K562 (cell line): ENCODE measurements at regions not wholly inside any gene's neighbourhood (a gene's known extent, or its start where the extent isn't known, plus 50 kb on each side); places are given as distances from the start of the nearest gene placed in this dataset.

ENCODE experiments used
- ATAC-seq: fragments of 200-7000 bp; cut with Tn5 transposase; 3 replicates; pipeline ENCODE4 v1.9.1; 2020; ENCODE audit warnings: moderate library complexity
- BruUV-seq: library from RNA; stranded (reverse); fragments of 400-500 nt; replicated peaks from 2 replicates; lab custom pipeline; 2021; lab: Mats Ljungman, UMichigan
- CTCF ChIA-PET: fragments of 300-600 bp; formaldehyde crosslinking; extraction: SDS; loops from one replicate; lab custom pipeline; 2021; ENCODE audit warnings: low intra/inter-chr PET ratio; lab: Yijun Ruan, JAX
- POLR2A ChIA-PET: fragments of 300-600, 350-650 bp; sonication (Branson Sonifier 250); formaldehyde crosslinking; extraction: SDS; loops from one replicate; lab custom pipeline; 2021; ENCODE audit warnings: antibody characterized with exemption, inconsistent platforms; lab: Yijun Ruan, JAX
- DNase-seq, 4 experiments: peaks; one replicate each; pipeline versions ENCODE4 v3.0.0 to v3.0.0-alpha.2; 2011 to 2018; ENCODE audit warnings: low spot score in 3 of 4, mixed read lengths in 3 of 4; ENCODE audit errors: extremely low read depth in 1 of 4
- FAIRE-seq: peaks from 2 replicates; lab custom pipeline; 2011; peaks lifted over from hg19 to GRCh38; lab: Jason Lieb, UNC
- H2AFZ ChIP-seq: 2 replicates; pipeline ENCODE4 v1.6.0; 2011; ENCODE audit warnings: low read depth, low read length, control low read depth, inconsistent platforms
- H3K27ac ChIP-seq: fragments of 200-600 bp; 3 replicates; pipeline ENCODE4 v1.8.0; 2011; ENCODE audit warnings: low read depth, mild to moderate bottlenecking, control low read depth, inconsistent platforms, low read length, moderate library complexity, mixed read lengths; ENCODE audit errors: extremely low read depth
- H3K27me3 ChIP-seq, 2 experiments: fragments of 300-600 bp in 1 of 2; 2 replicates in 1 of 2; 3 replicates in 1 of 2; pipeline versions ENCODE4 v1.6.0 to v1.8.0; 2011; ENCODE audit warnings: inconsistent platforms in 2 of 2, low read length in 2 of 2, mild to moderate bottlenecking in 1 of 2, mixed read lengths in 1 of 2, moderate library complexity in 1 of 2; ENCODE audit not compliant: control insufficient read depth in 2 of 2, insufficient read depth in 2 of 2
- H3K36me3 ChIP-seq: fragments of 300-600 bp; 3 replicates; pipeline ENCODE4 v1.8.0; 2011; ENCODE audit warnings: mild to moderate bottlenecking, low read length, inconsistent platforms; ENCODE audit not compliant: control insufficient read depth, insufficient read depth
- H3K4me1 ChIP-seq, 2 experiments: fragments of 200-600 bp in 1 of 2; replicated peaks in 1 of 2; 2 replicates in 1 of 2; 3 replicates in 1 of 2; pipeline versions ENCODE4 v1.5.1 to v1.8.0; 2011; ENCODE audit warnings: inconsistent platforms in 2 of 2, low read length in 2 of 2, mild to moderate bottlenecking in 1 of 2, mixed read lengths in 1 of 2, moderate library complexity in 1 of 2; ENCODE audit not compliant: control insufficient read depth in 2 of 2, insufficient read depth in 2 of 2
- H3K4me2 ChIP-seq: 2 replicates; pipeline ENCODE4 v1.6.1; 2011; ENCODE audit warnings: low read length, control low read depth, inconsistent platforms, mixed read lengths; ENCODE audit not compliant: insufficient read depth
- H3K4me3 ChIP-seq: fragments of 200-600 bp; sonication (generic), shearing (Covaris generic); 2 replicates; pipeline ENCODE4 v1.5.1; 2016; ENCODE audit warnings: control low read depth, inconsistent platforms
- H3K79me2 ChIP-seq: fragments of 200-600 bp; 3 replicates; pipeline ENCODE4 v1.8.0; 2011; ENCODE audit warnings: low read length, inconsistent platforms; ENCODE audit not compliant: control insufficient read depth, insufficient read depth
- H3K9ac ChIP-seq, 2 experiments: 2 replicates each; pipeline versions ENCODE4 v1.6.0 to v1.6.1; 2011; ENCODE audit warnings: low read depth in 2 of 2, low read length in 2 of 2, control low read depth in 1 of 2, inconsistent platforms in 1 of 2, mild to moderate bottlenecking in 1 of 2, mixed read lengths in 1 of 2; ENCODE audit not compliant: insufficient read depth in 1 of 2
- H3K9me1 ChIP-seq: one replicate; pipeline ENCODE4 v1.6.0; 2011; ENCODE audit warnings: inconsistent platforms, mild to moderate bottlenecking, low read length, moderate library complexity; ENCODE audit not compliant: control insufficient read depth, insufficient read depth
- H3K9me3 ChIP-seq: replicated peaks from 2 replicates; pipeline ENCODE4 v1.5.1; 2011; ENCODE audit warnings: low read depth, low read length, inconsistent platforms; ENCODE audit not compliant: control insufficient read depth, insufficient read depth
- H4K20me1 ChIP-seq: replicated peaks from 2 replicates; pipeline ENCODE4 v1.6.1; 2011; ENCODE audit warnings: low read length, inconsistent platforms, mixed read lengths; ENCODE audit not compliant: control insufficient read depth, insufficient read depth
- BCOR ChIP-seq: fragments of 450-650 bp; IDR thresholded peaks from 2 replicates; pipeline ENCODE4 v1.6.1; 2016
- FUS ChIP-seq: fragments of 200-400 bp; formaldehyde crosslinking; optimal IDR thresholded peaks from 2 replicates; pipeline ENCODE3; 2017; ENCODE audit warnings: low read depth, low read length
- NRF1 ChIP-seq, 2 experiments: fragments of 450-650 bp; IDR thresholded peaks in 1 of 2; conservative IDR thresholded peaks in 1 of 2; 2 replicates each; pipeline ENCODE4 v1.6.1; 2014; ENCODE audit warnings: mild to moderate bottlenecking in 2 of 2
- OTX1 ChIP-seq: fragments of 450-650 bp; formaldehyde crosslinking; IDR thresholded peaks from 2 replicates; pipeline ENCODE4 v1.4.0; 2022; ENCODE audit warnings: mild to moderate bottlenecking
- RUNX1 ChIP-seq: sonication (generic); IDR thresholded peaks from 2 replicates; pipeline ENCODE4 v1.6.1; 2016; ENCODE audit warnings: antibody characterized with exemption, low read depth
- TCF3 ChIP-seq: sonication (generic); formaldehyde crosslinking; IDR thresholded peaks from 2 replicates; pipeline ENCODE4 v1.4.0; 2020; ENCODE audit warnings: mild to moderate bottlenecking, missing genetic modification reagents
- ZKSCAN3 ChIP-seq: fragments of 250-450 bp; sonication (Bioruptor Pico); IDR thresholded peaks from 2 replicates; pipeline ENCODE4 v1.4.0; 2020
- ZNF143 ChIP-seq: sonication (generic); formaldehyde crosslinking; IDR thresholded peaks from 2 replicates; pipeline ENCODE4 v1.9.0; 2022; ENCODE audit warnings: mild to moderate bottlenecking, missing genetic modification reagents
- ZNF316 ChIP-seq: fragments of 450-650 bp; IDR thresholded peaks from 2 replicates; pipeline ENCODE4 v1.6.1; 2016
- ZNF431 ChIP-seq: sonication (generic); formaldehyde crosslinking; IDR thresholded peaks from 2 replicates; pipeline ENCODE4 v1.8.0; 2022; ENCODE audit warnings: mild to moderate bottlenecking, missing genetic modification reagents
- ZNF785 ChIP-seq: fragments of 250-450 bp; sonication (Bioruptor Pico); IDR thresholded peaks from 2 replicates; pipeline ENCODE4 v1.4.0; 2020; ENCODE audit warnings: mild to moderate bottlenecking
- WGBS: fragments of 100-300 bp; shearing (Covaris generic); methylation state at CpG from one replicate; pipeline ENCODE4 v1.1.6; 2016; ENCODE audit warnings: low coverage, mixed read lengths; ENCODE audit not compliant: insufficient coverage; ENCODE audit errors: missing lambda C conversion rate; 5-methylcytosine and 5-hydroxymethylcytosine counted together
- in situ Hi-C: fragments of 300-500 bp; cut with MboI; formaldehyde crosslinking; loops from 4 replicates; pipeline ENCODE4 v1.15.0; 2018; ENCODE audit warnings: inconsistent platforms, mixed read lengths
- intact Hi-C: fragments of 100-400 bp; cut with micrococcal nuclease; formaldehyde crosslinking; loops from 2 replicates; pipeline ENCODE4 v1.14.2; 2022
- TF ChIP-seq, protein P1 (sequence below): IDR thresholded peaks from 3 replicates; pipeline ENCODE4 v1.6.1; 2011; ENCODE audit warnings: borderline replicate concordance, mild to moderate bottlenecking; ENCODE audit not compliant: insufficient read length, insufficient read depth
- TF ChIP-seq, protein P2 (sequence below): sonication (generic); formaldehyde crosslinking; IDR thresholded peaks from 2 replicates; pipeline ENCODE4 v1.8.0; 2023; ENCODE audit warnings: missing genetic modification reagents, mild to moderate bottlenecking, borderline replicate concordance

DNA sequence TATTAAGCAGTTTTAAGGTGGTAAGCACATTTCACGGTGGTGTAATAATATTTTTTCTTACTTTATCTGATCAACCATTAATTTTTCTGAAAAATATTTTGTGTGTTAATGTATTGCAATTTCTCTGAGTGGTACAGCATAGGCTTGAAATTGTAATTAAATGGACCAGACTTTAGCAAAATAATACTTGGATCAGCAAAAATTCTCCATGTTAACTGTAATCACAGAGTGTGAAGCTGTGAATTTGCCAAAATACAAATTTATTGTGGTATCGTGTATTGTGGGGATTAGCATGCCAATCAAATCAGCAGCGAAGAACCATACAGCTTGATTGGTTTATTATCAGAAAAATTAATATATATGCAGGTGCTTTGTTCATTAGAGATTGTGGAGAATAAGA lies 1088.9 kb upstream of the GYPC start:
- no peaks in the 10 kb centered on the region for H3K27me3 ChIP-seq
- POLR2A ChIA-PET, result no interaction called here
- TF ChIP-seq, protein P1, sequence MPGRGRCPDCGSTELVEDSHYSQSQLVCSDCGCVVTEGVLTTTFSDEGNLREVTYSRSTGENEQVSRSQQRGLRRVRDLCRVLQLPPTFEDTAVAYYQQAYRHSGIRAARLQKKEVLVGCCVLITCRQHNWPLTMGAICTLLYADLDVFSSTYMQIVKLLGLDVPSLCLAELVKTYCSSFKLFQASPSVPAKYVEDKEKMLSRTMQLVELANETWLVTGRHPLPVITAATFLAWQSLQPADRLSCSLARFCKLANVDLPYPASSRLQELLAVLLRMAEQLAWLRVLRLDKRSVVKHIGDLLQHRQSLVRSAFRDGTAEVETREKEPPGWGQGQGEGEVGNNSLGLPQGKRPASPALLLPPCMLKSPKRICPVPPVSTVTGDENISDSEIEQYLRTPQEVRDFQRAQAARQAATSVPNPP, result no peak
- TF ChIP-seq TCF3 (CRISPR knock-in tag), result no peak
- no peak for TF ChIP-seq OTX1 (CRISPR knock-in tag)
- TF ChIP-seq NRF1 (conservative IDR thresholded peaks at IDR 0.05 in 1 of 2, IDR thresholded peaks at IDR 0.05 in 1 of 2), result no peak
- no peak for TF ChIP-seq ZNF316
- ATAC-seq (no peak), FAIRE-seq (no peak), DNase-seq (no peak)
- H3K9ac ChIP-seq, result no peak overlapping the region
- BruUV-seq, result no TSS peak
- in situ Hi-C loops (no loop called here), intact Hi-C loops (no loop called here)
- no peaks in the 10 kb centered on the region for H3K4me1 ChIP-seq
- H3K4me3 ChIP-seq, result no peak overlapping the region
- CTCF ChIA-PET, result no interaction called here
- H4K20me1 ChIP-seq, result no peaks in the 10 kb centered on the region
- no peaks in the 10 kb centered on the region for H3K36me3 ChIP-seq
- H3K4me2 ChIP-seq, result no peak overlapping the region
- no peaks in the 10 kb centered on the region for H3K9me3 ChIP-seq
- H3K79me2 ChIP-seq, result no peaks in the 10 kb centered on the region
- no peaks in the 10 kb centered on the region for H3K9me1 ChIP-seq
- H3K27ac ChIP-seq, result no peak overlapping the region
- no peak overlapping the region for H2AFZ ChIP-seq
- 0% methylated on average over 3 of the region's 3 CpGs for WGBS

DNA sequence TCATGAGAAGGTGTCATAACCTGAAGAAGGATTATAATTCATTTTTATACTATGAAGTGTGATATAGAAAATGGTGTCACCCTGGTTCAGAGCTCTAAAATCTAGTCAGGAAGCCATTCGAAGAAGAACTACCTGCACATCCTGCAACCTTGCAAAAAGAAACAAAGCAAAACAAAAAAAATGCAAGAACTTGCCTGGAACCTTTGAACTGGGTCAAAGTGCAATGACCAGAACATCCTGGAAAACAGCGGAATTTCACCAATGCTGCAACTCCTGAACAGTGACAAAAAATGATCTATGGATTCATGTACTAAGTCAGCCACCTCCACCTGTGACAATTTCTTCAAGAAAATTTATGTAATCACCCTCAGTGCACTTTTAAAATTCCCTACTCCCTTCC lies 1083.3 kb upstream of the GYPC start:
- no peak for ATAC-seq
- Histone ChIP-seq H3K9me3 (no peaks in the 10 kb centered on the region), H3K79me2 (no peaks in the 10 kb centered on the region), H3K9me1 (no peaks in the 10 kb centered on the region), H3K9ac (no peak overlapping the region), H2AFZ (no peak overlapping the region), H3K27ac (no peak overlapping the region), H3K27me3 (no peaks in the 10 kb centered on the region), H3K4me1 (no peaks in the 10 kb centered on the region), H4K20me1 (no peaks in the 10 kb centered on the region), H3K4me3 (no peak overlapping the region), H3K4me2 (no peak overlapping the region), H3K36me3 (no peaks in the 10 kb centered on the region)
- CTCF ChIA-PET, result no interaction called here
- FAIRE-seq, result no peak
- POLR2A ChIA-PET, result no interaction called here
- DNase-seq, result no peak
- 7% methylated on average over 2 of the region's 2 CpGs for WGBS
- BruUV-seq, result no TSS peak
- intact Hi-C loops (no loop called here), in situ Hi-C loops (no loop called here)
- TF ChIP-seq FUS, result no peak
- no peak for TF ChIP-seq TCF3 (CRISPR knock-in tag)
- TF ChIP-seq, protein P2, sequence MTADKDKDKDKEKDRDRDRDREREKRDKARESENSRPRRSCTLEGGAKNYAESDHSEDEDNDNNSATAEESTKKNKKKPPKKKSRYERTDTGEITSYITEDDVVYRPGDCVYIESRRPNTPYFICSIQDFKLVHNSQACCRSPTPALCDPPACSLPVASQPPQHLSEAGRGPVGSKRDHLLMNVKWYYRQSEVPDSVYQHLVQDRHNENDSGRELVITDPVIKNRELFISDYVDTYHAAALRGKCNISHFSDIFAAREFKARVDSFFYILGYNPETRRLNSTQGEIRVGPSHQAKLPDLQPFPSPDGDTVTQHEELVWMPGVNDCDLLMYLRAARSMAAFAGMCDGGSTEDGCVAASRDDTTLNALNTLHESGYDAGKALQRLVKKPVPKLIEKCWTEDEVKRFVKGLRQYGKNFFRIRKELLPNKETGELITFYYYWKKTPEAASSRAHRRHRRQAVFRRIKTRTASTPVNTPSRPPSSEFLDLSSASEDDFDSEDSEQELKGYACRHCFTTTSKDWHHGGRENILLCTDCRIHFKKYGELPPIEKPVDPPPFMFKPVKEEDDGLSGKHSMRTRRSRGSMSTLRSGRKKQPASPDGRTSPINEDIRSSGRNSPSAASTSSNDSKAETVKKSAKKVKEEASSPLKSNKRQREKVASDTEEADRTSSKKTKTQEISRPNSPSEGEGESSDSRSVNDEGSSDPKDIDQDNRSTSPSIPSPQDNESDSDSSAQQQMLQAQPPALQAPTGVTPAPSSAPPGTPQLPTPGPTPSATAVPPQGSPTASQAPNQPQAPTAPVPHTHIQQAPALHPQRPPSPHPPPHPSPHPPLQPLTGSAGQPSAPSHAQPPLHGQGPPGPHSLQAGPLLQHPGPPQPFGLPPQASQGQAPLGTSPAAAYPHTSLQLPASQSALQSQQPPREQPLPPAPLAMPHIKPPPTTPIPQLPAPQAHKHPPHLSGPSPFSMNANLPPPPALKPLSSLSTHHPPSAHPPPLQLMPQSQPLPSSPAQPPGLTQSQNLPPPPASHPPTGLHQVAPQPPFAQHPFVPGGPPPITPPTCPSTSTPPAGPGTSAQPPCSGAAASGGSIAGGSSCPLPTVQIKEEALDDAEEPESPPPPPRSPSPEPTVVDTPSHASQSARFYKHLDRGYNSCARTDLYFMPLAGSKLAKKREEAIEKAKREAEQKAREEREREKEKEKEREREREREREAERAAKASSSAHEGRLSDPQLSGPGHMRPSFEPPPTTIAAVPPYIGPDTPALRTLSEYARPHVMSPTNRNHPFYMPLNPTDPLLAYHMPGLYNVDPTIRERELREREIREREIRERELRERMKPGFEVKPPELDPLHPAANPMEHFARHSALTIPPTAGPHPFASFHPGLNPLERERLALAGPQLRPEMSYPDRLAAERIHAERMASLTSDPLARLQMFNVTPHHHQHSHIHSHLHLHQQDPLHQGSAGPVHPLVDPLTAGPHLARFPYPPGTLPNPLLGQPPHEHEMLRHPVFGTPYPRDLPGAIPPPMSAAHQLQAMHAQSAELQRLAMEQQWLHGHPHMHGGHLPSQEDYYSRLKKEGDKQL (CRISPR knock-in tag), result no peak
- no peak for TF ChIP-seq RUNX1
- no peak for TF ChIP-seq ZKSCAN3
- no peak for TF ChIP-seq ZNF431 (CRISPR knock-in tag)
- no peak for TF ChIP-seq ZNF143 (CRISPR knock-in tag)
- no peak for TF ChIP-seq BCOR
- no peak for TF ChIP-seq ZNF785 (CRISPR knock-in tag)
